GM12891 (cell line): ENCODE measurements at regions not wholly inside any gene's neighbourhood (a gene's known extent, or its start where the extent isn't known, plus 50 kb on each side); places are given as distances from the start of the nearest gene placed in this dataset.

Experiments used
- POLR2A ChIP-seq: IDR thresholded peaks from 2 replicates; pipeline ENCODE4 v1.6.1; 2011; ENCODE audit warnings: low read depth, low read length, control low read depth
- POLR2AphosphoS5 ChIP-seq: IDR thresholded peaks from 2 replicates; pipeline ENCODE4 v1.6.1; 2011; ENCODE audit warnings: low read depth, low read length, control low read depth

GRCh38 chr9:80410106-80410505 is 838.3 kb downstream of the TLE4 start:
- TF ChIP-seq POLR2A (no peak), POLR2AphosphoS5 (no peak)
